Loucy (cell line): ENCODE measurements at regions not wholly inside any gene's neighbourhood (a gene's known extent, or its start where the extent isn't known, plus 50 kb on each side); places are given as distances from the start of the nearest gene placed in this dataset.

ENCODE experiments used
- CTCF ChIP-seq: fragments of 200-600 bp; sonication (generic); conservative IDR thresholded peaks from 2 replicates; pipeline ENCODE4 v1.5.1; 2014; ENCODE audit warnings: mild to moderate bottlenecking, antibody characterized with exemption, low read length
- EZH2phosphoT487 ChIP-seq: fragments of 200-600 bp; IDR thresholded peaks from 2 replicates; pipeline ENCODE4 v1.6.1; 2018; ENCODE audit warnings: antibody characterized with exemption, mild to moderate bottlenecking, moderate library complexity, borderline replicate concordance

GRCh38 chr9:91158286-91158685, 203.4 kb downstream of the AUH start:
- TF ChIP-seq CTCF, result no peak
- no peak for TF ChIP-seq EZH2phosphoT487
